Thyroid gland (tissue), 4 donors: ENCODE measurements at regions not wholly inside any gene's neighbourhood (a gene's known extent, or its start where the extent isn't known, plus 50 kb on each side); places are given as distances from the start of the nearest gene placed in this dataset.

ENCODE experiments used
- CTCF ChIP-seq, 6 experiments: fragments of 200-600 bp in 3 of 6; fragments of 450-650 bp in 3 of 6; sonication (generic) in 3 of 6; IDR thresholded peaks; one replicate each; pipeline ENCODE4 v1.5.1; 2016 to 2019; ENCODE audit warnings: antibody characterized with exemption in 6 of 6, mild to moderate bottlenecking in 2 of 6, inconsistent platforms in 1 of 6, moderate library complexity in 1 of 6
- POLR2A ChIP-seq, 2 donors: fragments of 450-650 bp; IDR thresholded peaks; one replicate each; pipeline ENCODE4 v1.6.1; 2017; ENCODE audit warnings: antibody characterized with exemption in 2 of 2, mild to moderate bottlenecking in 2 of 2, moderate library complexity in 1 of 2

- TF ChIP-seq CTCF (IDR thresholded peaks at IDR 0.05) = no peak
- TF ChIP-seq POLR2A (IDR thresholded peaks at IDR 0.05) = no peak
Observed at GRCh38 chr6:100255701-100256100, 209.0 kb downstream of the SIM1 start.
